Uterus (tissue), 2 donors: ENCODE measurements at regions not wholly inside any gene's neighbourhood (a gene's known extent, or its start where the extent isn't known, plus 50 kb on each side); places are given as distances from the start of the nearest gene placed in this dataset.

ENCODE experiments used
- CTCF ChIP-seq, 4 experiments: fragments of 200-600 bp in 2 of 4; fragments of 450-650 bp in 2 of 4; sonication (generic) in 2 of 4; IDR thresholded peaks; one replicate each; pipeline ENCODE4 v1.5.1; 2016 to 2019; ENCODE audit warnings: antibody characterized with exemption in 4 of 4, mild to moderate bottlenecking in 2 of 4, moderate library complexity in 1 of 4
- POLR2A ChIP-seq, 2 donors: fragments of 450-650 bp; IDR thresholded peaks; one replicate each; pipeline ENCODE4 v1.6.1; 2016; ENCODE audit warnings: antibody characterized with exemption in 2 of 2, mild to moderate bottlenecking in 1 of 2, moderate library complexity in 1 of 2

DNA sequence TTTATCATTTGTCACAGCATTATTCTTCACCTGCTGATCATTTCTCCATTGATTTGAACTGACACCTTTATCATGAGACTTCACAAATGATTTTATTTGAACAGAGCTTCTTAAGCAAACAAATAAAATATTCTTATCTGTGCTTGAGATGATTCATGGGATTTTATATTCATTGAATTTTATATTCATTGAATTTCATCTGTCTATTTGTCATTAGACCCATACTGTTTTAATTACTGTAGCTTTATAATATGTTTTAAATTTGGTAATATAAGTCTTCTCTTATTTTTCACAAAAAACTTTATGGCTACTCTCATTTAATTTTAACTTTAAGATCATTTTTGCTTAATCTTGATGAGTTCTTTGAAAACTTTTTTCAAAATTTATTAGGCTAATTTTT is 777.4 kb upstream of the TBX3 start:
- TF ChIP-seq CTCF (IDR thresholded peaks at IDR 0.05), result no peak
- no peak for TF ChIP-seq POLR2A (IDR thresholded peaks at IDR 0.05)
